ENCODE measurements at regions not wholly inside any gene's neighbourhood (a gene's known extent, or its start where the extent isn't known, plus 50 kb on each side); places are given as distances from the start of the nearest gene placed in this dataset.

GRCh38 chr10:33388382-33388781, 53.9 kb upstream of the NRP1 start:
- CTCF ChIA-PET: no interaction called here
- peak overlapping the region; percentile 93 for H3K27ac Mint-ChIP-seq (ENCODE audit: unreplicated experiment)
- Histone ChIP-seq H3K27me3 (replicated peaks; ENCODE audit: control insufficient read depth, insufficient read depth, low read length) (no peaks in the 10 kb centered on the region), H3K4me3 (ENCODE audit: low read depth, low read length) (no peak overlapping the region), H3K9me3 (peaks cover 5% of the 10 kb centered on the region; the same call in 1 of the 2 replicates), H3K36me3 (ENCODE audit: control insufficient read depth, insufficient read depth, low read length) (no peaks in the 10 kb centered on the region), H3K4me1 (peaks cover 62% of the 10 kb centered on the region)
- no peak overlapping the region for H3K4me3 Mint-ChIP-seq (ENCODE audit: unreplicated experiment)
- peaks cover 8% of the 10 kb centered on the region for H3K9me3 Mint-ChIP-seq (ENCODE audit: unreplicated experiment)
- no TSS peak for BruUV-seq (replicated peaks)
- H3K4me1 Mint-ChIP-seq (ENCODE audit: low read depth, unreplicated experiment): peaks cover 24% of the 10 kb centered on the region
- intact Hi-C loops (cut with micrococcal nuclease; ENCODE audit: unreplicated experiment): loop anchor here (5.0 kb wide), 1 partner anchor 119 kb away; no protein-coding TSS in a partner anchor
- peaks cover 9% of the 10 kb centered on the region for H3K36me3 Mint-ChIP-seq (ENCODE audit: insufficient read depth, unreplicated experiment)
- H3K27me3 Mint-ChIP-seq (ENCODE audit: insufficient read depth, unreplicated experiment): no peaks in the 10 kb centered on the region
- POLR2A ChIA-PET: no interaction called here
- DNase-seq: no peak
- TF ChIP-seq, protein P1, sequence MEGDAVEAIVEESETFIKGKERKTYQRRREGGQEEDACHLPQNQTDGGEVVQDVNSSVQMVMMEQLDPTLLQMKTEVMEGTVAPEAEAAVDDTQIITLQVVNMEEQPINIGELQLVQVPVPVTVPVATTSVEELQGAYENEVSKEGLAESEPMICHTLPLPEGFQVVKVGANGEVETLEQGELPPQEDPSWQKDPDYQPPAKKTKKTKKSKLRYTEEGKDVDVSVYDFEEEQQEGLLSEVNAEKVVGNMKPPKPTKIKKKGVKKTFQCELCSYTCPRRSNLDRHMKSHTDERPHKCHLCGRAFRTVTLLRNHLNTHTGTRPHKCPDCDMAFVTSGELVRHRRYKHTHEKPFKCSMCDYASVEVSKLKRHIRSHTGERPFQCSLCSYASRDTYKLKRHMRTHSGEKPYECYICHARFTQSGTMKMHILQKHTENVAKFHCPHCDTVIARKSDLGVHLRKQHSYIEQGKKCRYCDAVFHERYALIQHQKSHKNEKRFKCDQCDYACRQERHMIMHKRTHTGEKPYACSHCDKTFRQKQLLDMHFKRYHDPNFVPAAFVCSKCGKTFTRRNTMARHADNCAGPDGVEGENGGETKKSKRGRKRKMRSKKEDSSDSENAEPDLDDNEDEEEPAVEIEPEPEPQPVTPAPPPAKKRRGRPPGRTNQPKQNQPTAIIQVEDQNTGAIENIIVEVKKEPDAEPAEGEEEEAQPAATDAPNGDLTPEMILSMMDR (IDR thresholded peaks at IDR 0.05; ENCODE audit: insufficient read depth in 1 of 2, low read depth in 1 of 2, low read length in 1 of 2, severe bottlenecking in 1 of 2, unreplicated experiment in 1 of 2): no peak

GRCh38 chr10:33387720-33388119, 53.3 kb upstream of the NRP1 start:
- POLR2A ChIA-PET: interaction anchor here (0.7 kb wide), 1 partner anchor 64 kb away, joined by 4 read pairs; no protein-coding TSS in a partner anchor
- Mint-ChIP-seq H3K9me3 (ENCODE audit: unreplicated experiment) (peaks cover 10% of the 10 kb centered on the region), H3K4me1 (ENCODE audit: low read depth, unreplicated experiment) (peaks cover 29% of the 10 kb centered on the region), H3K27me3 (ENCODE audit: insufficient read depth, unreplicated experiment) (no peaks in the 10 kb centered on the region), H3K27ac (ENCODE audit: unreplicated experiment) (peak overlapping the region; percentile 93), H3K36me3 (ENCODE audit: insufficient read depth, unreplicated experiment) (peaks cover 9% of the 10 kb centered on the region), H3K4me3 (ENCODE audit: unreplicated experiment) (no peak overlapping the region)
- Histone ChIP-seq H3K36me3 (ENCODE audit: control insufficient read depth, insufficient read depth, low read length) (no peaks in the 10 kb centered on the region), H3K4me1 (peaks cover 61% of the 10 kb centered on the region), H3K4me3 (ENCODE audit: low read depth, low read length) (no peak overlapping the region), H3K9me3 (peaks cover 5% of the 10 kb centered on the region; the same call in 1 of the 2 replicates), H3K27me3 (replicated peaks; ENCODE audit: control insufficient read depth, insufficient read depth, low read length) (no peaks in the 10 kb centered on the region)
- intact Hi-C loops (cut with micrococcal nuclease; ENCODE audit: unreplicated experiment): loop anchor here (1.0 to 5.0 kb wide), 2 partner anchors 50 to 120 kb away; no protein-coding TSS in a partner anchor
- DNase-seq: no peak
- no TSS peak for BruUV-seq (replicated peaks)
- TF ChIP-seq, protein P1 (IDR thresholded peaks at IDR 0.05; ENCODE audit: insufficient read depth in 1 of 2, low read depth in 1 of 2, low read length in 1 of 2, severe bottlenecking in 1 of 2, unreplicated experiment in 1 of 2): no peak
- CTCF ChIA-PET: interaction anchor here (0.6 to 1.5 kb wide), 2 partner anchors 53 to 92 kb away, joined by 3 to 9 read pairs; partner anchors contain the start of gene NRP1

GRCh38 chr10:33386926-33387325, 52.5 kb upstream of the NRP1 start:
- ChIA-PET POLR2A (interaction anchor here (0.6 to 1.1 kb wide), 6 partner anchors 52 to 1403 kb away, joined by 3 to 6 read pairs (median 4); partner anchors contain the start of gene NRP1), CTCF (interaction anchor here (0.6 to 1.5 kb wide), 4 partner anchors 52 to 489 kb away, joined by 3 to 9 read pairs (median 4); partner anchors contain the start of gene NRP1)
- H3K4me1 ChIP-seq: peaks cover 58% of the 10 kb centered on the region
- no peak overlapping the region for H3K4me3 ChIP-seq (ENCODE audit: low read depth, low read length)
- Mint-ChIP-seq H3K9me3 (ENCODE audit: unreplicated experiment) (peaks cover 10% of the 10 kb centered on the region), H3K4me3 (ENCODE audit: unreplicated experiment) (peak overlapping the region; percentile 34), H3K4me1 (ENCODE audit: low read depth, unreplicated experiment) (peaks cover 36% of the 10 kb centered on the region), H3K27me3 (ENCODE audit: insufficient read depth, unreplicated experiment) (no peaks in the 10 kb centered on the region), H3K36me3 (ENCODE audit: insufficient read depth, unreplicated experiment) (peaks cover 9% of the 10 kb centered on the region), H3K27ac (ENCODE audit: unreplicated experiment) (peak overlapping the region; percentile 93)
- H3K27me3 ChIP-seq (replicated peaks; ENCODE audit: control insufficient read depth, insufficient read depth, low read length): no peaks in the 10 kb centered on the region
- BruUV-seq (replicated peaks): no TSS peak
- H3K36me3 ChIP-seq (ENCODE audit: control insufficient read depth, insufficient read depth, low read length): no peaks in the 10 kb centered on the region
- peak; percentile 78 to 80 for DNase-seq
- TF ChIP-seq, protein P1 (IDR thresholded peaks at IDR 0.05; ENCODE audit: insufficient read depth in 1 of 2, low read depth in 1 of 2, low read length in 1 of 2, severe bottlenecking in 1 of 2, unreplicated experiment in 1 of 2): no peak
- peaks cover 5% of the 10 kb centered on the region; the same call in 1 of the 2 replicates for H3K9me3 ChIP-seq
- intact Hi-C loops (cut with micrococcal nuclease; ENCODE audit: unreplicated experiment): loop anchor here (1.0 to 5.0 kb wide), 2 partner anchors 50 to 120 kb away; no protein-coding TSS in a partner anchor

Data from Caco-2 (cell line).